DND-41 (cell line): ENCODE measurements at regions not wholly inside any gene's neighbourhood (a gene's known extent, or its start where the extent isn't known, plus 50 kb on each side); places are given as distances from the start of the nearest gene placed in this dataset.

Experiments used
- ATAC-seq: fragments of 200-7000 bp; cut with Tn5 transposase; 3 replicates; pipeline ENCODE4 v1.9.1; 2021; ENCODE audit warnings: low read depth; ENCODE audit not compliant: insufficient read depth
- DNase-seq: peaks from one replicate; pipeline ENCODE4 v3.0.0-alpha.2; 2020
- H2AFZ ChIP-seq: 2 replicates; pipeline ENCODE4 v1.6.0; 2012; ENCODE audit warnings: low read depth, low read length
- H3K27ac ChIP-seq: 2 replicates; pipeline ENCODE4 v1.5.1; 2012; ENCODE audit warnings: low read length, inconsistent platforms
- H3K27me3 ChIP-seq: fragments of 200-600 bp; sonication (generic); 2 replicates; pipeline ENCODE4 v1.6.0; 2012; ENCODE audit warnings: low read length, mild to moderate bottlenecking, inconsistent platforms; ENCODE audit not compliant: insufficient read depth, poor library complexity
- H3K36me3 ChIP-seq: 2 replicates; pipeline ENCODE4 v1.5.1; 2012; ENCODE audit warnings: low read length, inconsistent platforms; ENCODE audit not compliant: insufficient read depth
- H3K4me1 ChIP-seq: 2 replicates; pipeline ENCODE4 v1.5.1; 2012; ENCODE audit warnings: mild to moderate bottlenecking, low read length; ENCODE audit not compliant: insufficient read depth
- H3K4me2 ChIP-seq: 2 replicates; pipeline ENCODE4 v1.6.0; 2012; ENCODE audit warnings: mild to moderate bottlenecking, moderate library complexity, low read length, inconsistent platforms; ENCODE audit not compliant: insufficient read depth
- H3K4me3 ChIP-seq, 2 experiments: fragments of 200-600 bp in 1 of 2; shearing (Covaris generic) in 1 of 2; 2 replicates each; pipeline ENCODE4 v1.5.1; 2012 to 2016; ENCODE audit warnings: inconsistent platforms in 2 of 2, low read length in 2 of 2, mild to moderate bottlenecking in 2 of 2, low read depth in 1 of 2, moderate library complexity in 1 of 2
- H3K79me2 ChIP-seq: 2 replicates; pipeline ENCODE4 v1.6.0; 2012; ENCODE audit warnings: low read length, inconsistent platforms; ENCODE audit not compliant: insufficient read depth
- H3K9ac ChIP-seq: 2 replicates; pipeline ENCODE4 v1.6.0; 2012; ENCODE audit warnings: low read depth, mild to moderate bottlenecking, inconsistent platforms, low read length, moderate library complexity
- H3K9me3 ChIP-seq: 2 replicates; pipeline ENCODE4 v1.5.1; 2012; ENCODE audit warnings: low read length, moderate library complexity, mild to moderate bottlenecking, inconsistent platforms; ENCODE audit not compliant: insufficient read depth, severe bottlenecking
- H4K20me1 ChIP-seq: 2 replicates; pipeline ENCODE4 v1.6.0; 2012; ENCODE audit warnings: low read length; ENCODE audit not compliant: insufficient read depth
- EZH2 ChIP-seq: IDR thresholded peaks from 3 replicates; pipeline ENCODE4 v1.6.1; 2012; ENCODE audit warnings: borderline replicate concordance, low read depth, mild to moderate bottlenecking, moderate library complexity, low read length, inconsistent platforms; ENCODE audit not compliant: severe bottlenecking
- TF ChIP-seq, protein P1 (sequence below): IDR thresholded peaks from 2 replicates; pipeline ENCODE4 v1.5.1; 2012; ENCODE audit warnings: borderline replicate concordance, low read length, moderate library complexity, mild to moderate bottlenecking; ENCODE audit not compliant: poor library complexity, severe bottlenecking; ENCODE audit errors: extremely low read depth

DNA sequence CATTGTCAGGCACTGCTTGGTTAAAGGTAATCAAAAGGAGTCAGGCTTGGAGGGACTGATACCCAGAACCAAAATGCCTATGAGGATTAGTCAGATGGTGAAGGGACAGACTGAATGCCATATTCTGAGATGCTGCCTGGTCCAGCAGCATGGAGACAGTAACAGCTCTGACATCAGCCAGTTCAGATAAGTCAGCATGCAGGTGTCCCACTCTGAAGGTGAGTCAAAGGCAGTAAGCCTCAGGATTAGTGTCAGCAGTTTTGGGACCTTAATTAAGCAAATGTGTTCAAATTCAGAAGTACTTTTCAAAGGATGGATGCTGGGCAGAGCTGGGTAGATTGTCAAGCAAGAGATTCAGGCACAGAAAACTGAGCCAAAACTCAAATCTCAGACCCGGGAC lies 198.4 kb downstream of the RPS12 start:
- H3K4me1 ChIP-seq = no peaks in the 10 kb centered on the region
- no peaks in the 10 kb centered on the region for H3K9me3 ChIP-seq
- H3K27ac ChIP-seq = no peak overlapping the region
- no peak overlapping the region for H3K9ac ChIP-seq
- no peak overlapping the region for H2AFZ ChIP-seq
- no peak for DNase-seq
- no peak overlapping the region for H3K4me2 ChIP-seq
- no peaks in the 10 kb centered on the region for H3K36me3 ChIP-seq
- ATAC-seq = no peak
- no peak overlapping the region for H3K4me3 ChIP-seq
- no peaks in the 10 kb centered on the region for H3K27me3 ChIP-seq
- TF ChIP-seq, protein P1, sequence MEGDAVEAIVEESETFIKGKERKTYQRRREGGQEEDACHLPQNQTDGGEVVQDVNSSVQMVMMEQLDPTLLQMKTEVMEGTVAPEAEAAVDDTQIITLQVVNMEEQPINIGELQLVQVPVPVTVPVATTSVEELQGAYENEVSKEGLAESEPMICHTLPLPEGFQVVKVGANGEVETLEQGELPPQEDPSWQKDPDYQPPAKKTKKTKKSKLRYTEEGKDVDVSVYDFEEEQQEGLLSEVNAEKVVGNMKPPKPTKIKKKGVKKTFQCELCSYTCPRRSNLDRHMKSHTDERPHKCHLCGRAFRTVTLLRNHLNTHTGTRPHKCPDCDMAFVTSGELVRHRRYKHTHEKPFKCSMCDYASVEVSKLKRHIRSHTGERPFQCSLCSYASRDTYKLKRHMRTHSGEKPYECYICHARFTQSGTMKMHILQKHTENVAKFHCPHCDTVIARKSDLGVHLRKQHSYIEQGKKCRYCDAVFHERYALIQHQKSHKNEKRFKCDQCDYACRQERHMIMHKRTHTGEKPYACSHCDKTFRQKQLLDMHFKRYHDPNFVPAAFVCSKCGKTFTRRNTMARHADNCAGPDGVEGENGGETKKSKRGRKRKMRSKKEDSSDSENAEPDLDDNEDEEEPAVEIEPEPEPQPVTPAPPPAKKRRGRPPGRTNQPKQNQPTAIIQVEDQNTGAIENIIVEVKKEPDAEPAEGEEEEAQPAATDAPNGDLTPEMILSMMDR = no peak
- TF ChIP-seq EZH2 = no peak
- H4K20me1 ChIP-seq = no peaks in the 10 kb centered on the region
- H3K79me2 ChIP-seq = no peaks in the 10 kb centered on the region

DNA sequence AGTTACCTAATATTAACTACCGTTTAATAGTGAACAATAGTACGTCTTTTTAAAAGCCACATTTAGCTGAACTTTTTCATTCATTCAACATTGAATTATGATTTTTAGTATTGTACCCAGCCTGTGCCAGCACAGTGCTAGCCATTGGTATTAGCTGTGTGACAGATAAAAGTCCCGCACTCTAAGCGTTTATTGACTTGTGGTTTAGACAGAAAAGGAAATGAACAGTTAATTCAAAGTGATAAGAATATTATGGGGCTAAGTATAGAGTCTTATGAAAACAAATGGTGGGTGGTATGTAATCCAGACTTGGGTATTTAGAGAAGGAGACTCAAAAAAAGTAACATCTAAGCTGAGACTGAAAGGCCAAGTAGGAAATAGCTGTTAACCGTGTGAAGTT lies 202.3 kb downstream of the RPS12 start:
- Histone ChIP-seq H3K4me1 (no peaks in the 10 kb centered on the region), H3K27me3 (no peaks in the 10 kb centered on the region), H3K4me3 (no peak overlapping the region), H4K20me1 (no peaks in the 10 kb centered on the region), H3K79me2 (no peaks in the 10 kb centered on the region), H3K9ac (no peak overlapping the region), H3K36me3 (no peaks in the 10 kb centered on the region), H3K4me2 (no peak overlapping the region), H3K9me3 (no peaks in the 10 kb centered on the region), H2AFZ (no peak overlapping the region), H3K27ac (no peak overlapping the region)
- TF ChIP-seq, protein P1 = no peak
- no peak for TF ChIP-seq EZH2
- ATAC-seq = no peak
- no peak for DNase-seq

DNA sequence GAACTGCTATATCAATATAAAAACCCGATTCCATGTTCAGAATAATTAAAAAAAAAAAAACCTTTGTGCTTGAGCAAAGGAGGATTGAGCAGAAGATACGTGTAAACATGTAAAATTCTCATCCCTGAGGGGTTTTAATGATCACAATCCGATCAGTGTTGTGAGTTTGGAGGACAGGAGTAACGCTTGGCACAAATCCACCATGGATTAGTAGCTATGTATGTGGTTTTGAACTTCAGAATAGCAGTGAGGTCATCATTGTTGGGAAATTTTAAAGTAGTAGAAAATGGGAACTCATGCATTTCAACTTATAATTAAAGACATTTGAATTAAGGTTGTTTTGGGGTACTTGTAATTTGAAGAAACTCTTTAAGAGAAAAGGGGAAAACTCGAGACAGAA lies 203.2 kb downstream of the RPS12 start:
- Histone ChIP-seq H3K27me3 (no peaks in the 10 kb centered on the region), H3K36me3 (no peaks in the 10 kb centered on the region), H4K20me1 (no peaks in the 10 kb centered on the region), H3K9me3 (no peaks in the 10 kb centered on the region), H3K27ac (no peak overlapping the region), H3K4me1 (no peaks in the 10 kb centered on the region), H3K9ac (no peak overlapping the region), H3K79me2 (no peaks in the 10 kb centered on the region), H3K4me2 (no peak overlapping the region), H2AFZ (no peak overlapping the region), H3K4me3 (no peak overlapping the region)
- TF ChIP-seq, protein P1 = no peak
- TF ChIP-seq EZH2 = no peak
- no peak for DNase-seq
- ATAC-seq = no peak

DNA sequence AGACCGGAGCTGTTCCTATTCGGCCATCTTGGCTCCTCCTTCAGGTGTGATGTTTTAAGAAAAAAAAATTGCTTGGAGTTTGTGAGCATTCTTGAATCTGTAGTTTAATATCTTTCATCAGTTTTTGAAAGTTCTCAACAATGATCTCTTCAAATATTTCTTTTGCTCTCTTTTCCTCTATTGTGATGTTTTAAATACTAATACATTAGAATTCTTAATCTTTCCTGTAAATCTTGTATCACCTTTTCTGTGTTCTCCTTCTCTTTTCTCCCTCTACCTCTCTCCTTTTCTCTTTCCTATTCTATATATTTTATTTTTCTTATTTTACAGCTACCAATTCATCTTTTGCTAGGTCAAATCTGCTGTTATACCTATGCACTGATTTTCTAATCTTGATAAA lies 212.3 kb downstream of the RPS12 start:
- no peaks in the 10 kb centered on the region for H3K27me3 ChIP-seq
- no peak for DNase-seq
- no peak overlapping the region for H3K4me3 ChIP-seq
- no peaks in the 10 kb centered on the region for H3K79me2 ChIP-seq
- H3K27ac ChIP-seq = no peak overlapping the region
- no peaks in the 10 kb centered on the region for H3K36me3 ChIP-seq
- TF ChIP-seq, protein P1 = no peak
- TF ChIP-seq EZH2 = no peak
- ATAC-seq = no peak
- no peaks in the 10 kb centered on the region for H4K20me1 ChIP-seq
- H3K9me3 ChIP-seq = no peaks in the 10 kb centered on the region
- no peak overlapping the region for H3K4me2 ChIP-seq
- H3K4me1 ChIP-seq = no peaks in the 10 kb centered on the region
- H3K9ac ChIP-seq = no peak overlapping the region
- no peak overlapping the region for H2AFZ ChIP-seq
